HCT116 (cell line): ENCODE measurements at regions not wholly inside any gene's neighbourhood (a gene's known extent, or its start where the extent isn't known, plus 50 kb on each side); places are given as distances from the start of the nearest gene placed in this dataset.

Experiments
- ATAC-seq: fragments of 200-7000 bp; cut with Tn5 transposase; 2 replicates; pipeline ENCODE4 v1.9.1; 2020; ENCODE audit warnings: mild to moderate bottlenecking, moderate library complexity
- BruUV-seq: library from RNA; stranded (reverse); fragments of 400-500 nt; replicated peaks from 2 replicates; lab custom pipeline; 2021; lab: Mats Ljungman, UMichigan
- CTCF ChIA-PET: fragments of 300-600 bp; sonication (Branson Sonifier 250); formaldehyde crosslinking; loops from one replicate; lab custom pipeline; 2021; ENCODE audit warnings: antibody characterized with exemption; lab: Charles Lee
- POLR2A ChIA-PET: fragments of 300-600, 350-600 bp; sonication (Branson Sonifier 250); formaldehyde crosslinking; loops from one replicate; lab custom pipeline; 2021; ENCODE audit warnings: antibody characterized with exemption; lab: Charles Lee
- RAD21 ChIA-PET, 2 experiments: fragments of 300-600 bp; sonication (Branson Sonifier 250); formaldehyde crosslinking; loops; one replicate each; lab custom pipeline; 2023; ENCODE audit warnings: low total read pairs in 2 of 2; ENCODE audit not compliant: uncharacterized antibody in 2 of 2, unreplicated experiment in 2 of 2, low non-redundant PET in 1 of 2; lab: Charles Lee
- DNase-seq: peaks from one replicate; pipeline ENCODE4 v3.0.0-alpha.2; 2010; ENCODE audit warnings: low read depth, low spot score
- H2AFZ ChIP-seq: fragments of 200-600 bp; shearing (Covaris generic), sonication (generic); 2 replicates; pipeline ENCODE4 v1.6.1; 2017; ENCODE audit warnings: low read depth, mixed run types, mixed read lengths, antibody characterized with exemption, low read length; ENCODE audit not compliant: poor library complexity, severe bottlenecking
- H3K27ac ChIP-seq: 2 replicates; pipeline ENCODE4 v1.5.1; 2012; ENCODE audit warnings: low read depth, low read length
- H3K27me3 ChIP-seq: fragments of 200-600 bp; sonication (generic); 2 replicates; pipeline ENCODE4 v1.6.1; 2016; ENCODE audit warnings: mixed run types, low read length, mixed read lengths; ENCODE audit not compliant: insufficient read depth
- H3K36me3 ChIP-seq, 2 experiments: fragments of 200-500 bp in 1 of 2; fragments of 200-600 bp in 1 of 2; sonication (Bioruptor generic) in 1 of 2; sonication (generic) in 1 of 2; 2 replicates each; pipeline versions ENCODE4 v1.5.1 to v1.6.1; 2014 to 2016; ENCODE audit warnings: low read length in 2 of 2, inconsistent platforms in 1 of 2, mixed read lengths in 1 of 2, mixed run types in 1 of 2; ENCODE audit not compliant: insufficient read depth in 2 of 2, control insufficient read depth in 1 of 2
- H3K4me1 ChIP-seq, 2 experiments: fragments of 200-600 bp in 1 of 2; sonication (generic) in 1 of 2; 2 replicates each; pipeline versions ENCODE4 v1.5.1 to v1.6.1; 2012 to 2017; ENCODE audit warnings: low read length in 2 of 2, inconsistent platforms in 1 of 2, mild to moderate bottlenecking in 1 of 2, mixed read lengths in 1 of 2, mixed run types in 1 of 2, moderate library complexity in 1 of 2; ENCODE audit not compliant: insufficient read depth in 2 of 2, control insufficient read depth in 1 of 2
- H3K4me2 ChIP-seq: fragments of 200-600 bp; sonication (generic); 2 replicates; pipeline ENCODE4 v1.6.1; 2017; ENCODE audit warnings: mixed run types, low read length, mixed read lengths
- H3K4me3 ChIP-seq, 2 experiments: fragments of 200-600 bp in 1 of 2; sonication (generic) in 1 of 2; replicated peaks in 1 of 2; 2 replicates each; pipeline ENCODE4 v1.5.1; 2011 to 2016; ENCODE audit warnings: low read length in 2 of 2, control low read depth in 1 of 2, low read depth in 1 of 2, mild to moderate bottlenecking in 1 of 2, mixed read lengths in 1 of 2, mixed run types in 1 of 2
- H3K79me2 ChIP-seq: fragments of 200-600 bp; sonication (generic); 2 replicates; pipeline ENCODE4 v1.6.1; 2017; ENCODE audit warnings: mild to moderate bottlenecking, mixed run types, low read length, moderate library complexity, mixed read lengths; ENCODE audit not compliant: insufficient read depth
- H3K9ac ChIP-seq: fragments of 200-600 bp; sonication (generic); 2 replicates; pipeline ENCODE4 v1.6.1; 2016; ENCODE audit warnings: low read length, mixed read lengths
- H3K9me2 ChIP-seq: fragments of 200-600 bp; sonication (generic), shearing (Covaris generic); 2 replicates; pipeline ENCODE4 v1.6.1; 2017; ENCODE audit warnings: mixed run types, mild to moderate bottlenecking, moderate library complexity; ENCODE audit not compliant: insufficient read depth
- H3K9me3 ChIP-seq, 2 experiments: fragments of 200-500 bp in 1 of 2; fragments of 200-600 bp in 1 of 2; sonication (Bioruptor generic) in 1 of 2; sonication (generic) in 1 of 2; 2 replicates each; pipeline ENCODE4 v1.6.1; 2014 to 2017; ENCODE audit warnings: low read length in 2 of 2, mixed read lengths in 2 of 2, inconsistent platforms in 1 of 2, low read depth in 1 of 2, mild to moderate bottlenecking in 1 of 2, mixed run types in 1 of 2, moderate library complexity in 1 of 2; ENCODE audit not compliant: control insufficient read depth in 1 of 2, insufficient read depth in 1 of 2
- H4K20me1 ChIP-seq: fragments of 200-600 bp; sonication (generic), shearing (Covaris generic); 2 replicates; pipeline ENCODE4 v1.6.1; 2017; ENCODE audit warnings: mixed run types, mild to moderate bottlenecking, moderate library complexity; ENCODE audit not compliant: insufficient read depth
- ATF3 ChIP-seq: IDR thresholded peaks from 2 replicates; pipeline ENCODE4 v1.6.1; 2012
- EGR1 ChIP-seq: IDR thresholded peaks from 2 replicates; pipeline ENCODE4 v1.6.1; 2012; ENCODE audit warnings: low read depth
- ELF1 ChIP-seq: IDR thresholded peaks from 2 replicates; pipeline ENCODE4 v1.6.1; 2012; ENCODE audit warnings: low read depth, borderline replicate concordance
- EZH2 ChIP-seq: fragments of 200-600 bp; sonication (generic); IDR thresholded peaks from 2 replicates; pipeline ENCODE4 v1.6.1; 2017; ENCODE audit warnings: antibody characterized with exemption, mixed run types
- FOSL1 ChIP-seq: IDR thresholded peaks from 2 replicates; pipeline ENCODE4 v1.6.1; 2012; ENCODE audit warnings: low read depth
- JUND ChIP-seq: IDR thresholded peaks from 2 replicates; pipeline ENCODE4 v1.6.1; 2012
- REST ChIP-seq: IDR thresholded peaks from 2 replicates; pipeline ENCODE4 v1.6.1; 2012; ENCODE audit warnings: low read depth
- SIN3A ChIP-seq: IDR thresholded peaks from 2 replicates; pipeline ENCODE4 v1.6.1; 2012; ENCODE audit warnings: low read depth
- SRF ChIP-seq: IDR thresholded peaks from 2 replicates; pipeline ENCODE4 v1.6.1; 2012; ENCODE audit warnings: low read depth
- TCF7L2 ChIP-seq: IDR thresholded peaks from 2 replicates; pipeline ENCODE4 v1.7.0; 2011; ENCODE audit warnings: borderline replicate concordance, inconsistent platforms; ENCODE audit not compliant: insufficient read depth, insufficient read length; ENCODE audit errors: extremely low read depth
- ZNF274 ChIP-seq: fragments of 200-500 bp; sonication (Bioruptor generic); IDR thresholded peaks from 2 replicates; pipeline ENCODE4 v1.6.1; 2014; ENCODE audit warnings: mild to moderate bottlenecking, low read depth, low read length, inconsistent platforms
- intact Hi-C: fragments of 100-400 bp; cut with micrococcal nuclease; formaldehyde crosslinking; loops from 2 replicates; pipeline ENCODE4 v1.10.0; 2022
- TF ChIP-seq, protein P1 (sequence below): IDR thresholded peaks from 2 replicates; pipeline ENCODE4 v1.6.1; 2011; ENCODE audit warnings: mild to moderate bottlenecking, low read length, moderate library complexity; ENCODE audit not compliant: insufficient replicate concordance; ENCODE audit errors: extremely low read depth

DNA sequence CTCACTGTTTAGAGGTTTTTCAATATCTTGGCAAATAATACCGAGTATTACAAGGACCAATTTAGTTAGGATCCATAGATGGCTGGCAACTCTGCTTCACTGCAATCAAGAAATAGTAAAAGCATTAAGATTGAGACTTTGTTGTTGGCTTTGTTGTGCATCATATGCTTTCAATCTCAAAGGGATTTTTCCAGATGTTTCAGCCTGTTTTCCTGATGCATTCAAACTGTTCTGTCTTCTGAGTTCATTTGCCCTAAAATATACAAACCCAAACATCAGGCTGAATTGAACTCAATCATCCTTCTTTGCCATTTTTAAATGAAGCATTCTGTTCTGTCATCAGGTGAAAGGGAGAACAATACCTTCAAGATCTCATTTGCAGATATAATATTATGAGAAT lies 248.7 kb downstream of the TTLL7 start:
- Histone ChIP-seq H4K20me1 (no peaks in the 10 kb centered on the region), H3K4me2 (no peak overlapping the region), H3K27ac (no peak overlapping the region)
- POLR2A ChIA-PET: no interaction called here
- ATAC-seq: no peak
- no peak for TF ChIP-seq EZH2
- TF ChIP-seq FOSL1: no peak
- TF ChIP-seq, protein P1, sequence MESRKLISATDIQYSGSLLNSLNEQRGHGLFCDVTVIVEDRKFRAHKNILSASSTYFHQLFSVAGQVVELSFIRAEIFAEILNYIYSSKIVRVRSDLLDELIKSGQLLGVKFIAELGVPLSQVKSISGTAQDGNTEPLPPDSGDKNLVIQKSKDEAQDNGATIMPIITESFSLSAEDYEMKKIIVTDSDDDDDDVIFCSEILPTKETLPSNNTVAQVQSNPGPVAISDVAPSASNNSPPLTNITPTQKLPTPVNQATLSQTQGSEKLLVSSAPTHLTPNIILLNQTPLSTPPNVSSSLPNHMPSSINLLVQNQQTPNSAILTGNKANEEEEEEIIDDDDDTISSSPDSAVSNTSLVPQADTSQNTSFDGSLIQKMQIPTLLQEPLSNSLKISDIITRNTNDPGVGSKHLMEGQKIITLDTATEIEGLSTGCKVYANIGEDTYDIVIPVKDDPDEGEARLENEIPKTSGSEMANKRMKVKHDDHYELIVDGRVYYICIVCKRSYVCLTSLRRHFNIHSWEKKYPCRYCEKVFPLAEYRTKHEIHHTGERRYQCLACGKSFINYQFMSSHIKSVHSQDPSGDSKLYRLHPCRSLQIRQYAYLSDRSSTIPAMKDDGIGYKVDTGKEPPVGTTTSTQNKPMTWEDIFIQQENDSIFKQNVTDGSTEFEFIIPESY: no peak
- no peak for TF ChIP-seq EGR1
- TF ChIP-seq REST: no peak
- TF ChIP-seq SRF: no peak
- no peak for TF ChIP-seq ATF3
- no peak for TF ChIP-seq ZNF274
- no peak for TF ChIP-seq ELF1
- TF ChIP-seq TCF7L2: no peak
- no peak for TF ChIP-seq JUND
- no peak for TF ChIP-seq SIN3A
- TF ChIP-seq, all 23 proteins: peak for 0
- Histone ChIP-seq H3K27me3 (peaks cover 10% of the 10 kb centered on the region; the same call in 1 of the 2 replicates), H3K36me3 (no peaks in the 10 kb centered on the region), H3K9ac (no peak overlapping the region), H3K4me1 (no peaks in the 10 kb centered on the region), H3K9me2 (no peaks in the 10 kb centered on the region), H3K9me3 (no peaks in the 10 kb centered on the region), H3K4me3 (no peak overlapping the region), H2AFZ (no peak overlapping the region), H3K79me2 (no peaks in the 10 kb centered on the region)
- CTCF ChIA-PET: no interaction called here
- no peak for DNase-seq
- no TSS peak for BruUV-seq
- RAD21 ChIA-PET: no interaction called here
- intact Hi-C loops: no loop called here
